C4-2B (cell line): ENCODE measurements at regions not wholly inside any gene's neighbourhood (a gene's known extent, or its start where the extent isn't known, plus 50 kb on each side); places are given as distances from the start of the nearest gene placed in this dataset.

Experiments used
- ZFX ChIP-seq: fragments of 450-650 bp; IDR thresholded peaks from 2 replicates; pipeline ENCODE4 v1.6.1; 2017
- TF ChIP-seq, protein P1 (sequence below): fragments of 450-650 bp; conservative IDR thresholded peaks from 2 replicates; pipeline ENCODE4 v1.5.1; 2017; ENCODE audit warnings: mild to moderate bottlenecking

GRCh38 chr1:239802275-239802674, 289.4 kb upstream of the FMN2 start:
- TF ChIP-seq, protein P1, sequence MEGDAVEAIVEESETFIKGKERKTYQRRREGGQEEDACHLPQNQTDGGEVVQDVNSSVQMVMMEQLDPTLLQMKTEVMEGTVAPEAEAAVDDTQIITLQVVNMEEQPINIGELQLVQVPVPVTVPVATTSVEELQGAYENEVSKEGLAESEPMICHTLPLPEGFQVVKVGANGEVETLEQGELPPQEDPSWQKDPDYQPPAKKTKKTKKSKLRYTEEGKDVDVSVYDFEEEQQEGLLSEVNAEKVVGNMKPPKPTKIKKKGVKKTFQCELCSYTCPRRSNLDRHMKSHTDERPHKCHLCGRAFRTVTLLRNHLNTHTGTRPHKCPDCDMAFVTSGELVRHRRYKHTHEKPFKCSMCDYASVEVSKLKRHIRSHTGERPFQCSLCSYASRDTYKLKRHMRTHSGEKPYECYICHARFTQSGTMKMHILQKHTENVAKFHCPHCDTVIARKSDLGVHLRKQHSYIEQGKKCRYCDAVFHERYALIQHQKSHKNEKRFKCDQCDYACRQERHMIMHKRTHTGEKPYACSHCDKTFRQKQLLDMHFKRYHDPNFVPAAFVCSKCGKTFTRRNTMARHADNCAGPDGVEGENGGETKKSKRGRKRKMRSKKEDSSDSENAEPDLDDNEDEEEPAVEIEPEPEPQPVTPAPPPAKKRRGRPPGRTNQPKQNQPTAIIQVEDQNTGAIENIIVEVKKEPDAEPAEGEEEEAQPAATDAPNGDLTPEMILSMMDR: no peak
- TF ChIP-seq ZFX: no peak
